SK-N-MC (cell line): ENCODE measurements at regions not wholly inside any gene's neighbourhood (a gene's known extent, or its start where the extent isn't known, plus 50 kb on each side); places are given as distances from the start of the nearest gene placed in this dataset.

Experiments
- EZH2 ChIP-seq: fragments of 200-600 bp; sonication (generic); IDR thresholded peaks from one replicate; pipeline ENCODE4 v1.6.1; 2017; ENCODE audit warnings: antibody characterized with exemption
- POLR2AphosphoS5 ChIP-seq: IDR thresholded peaks from 2 replicates; pipeline ENCODE4 v1.6.1; 2012; ENCODE audit warnings: mild to moderate bottlenecking, low read depth, low read length, borderline replicate concordance

- TF ChIP-seq POLR2AphosphoS5 (no peak), EZH2 (no peak)
Observed at GRCh38 chr5:175275097-175275496, 168.9 kb downstream of the DRD1 start.
